OCI-LY3 (cell line): ENCODE measurements at regions not wholly inside any gene's neighbourhood (a gene's known extent, or its start where the extent isn't known, plus 50 kb on each side); places are given as distances from the start of the nearest gene placed in this dataset.
A peak's percentile ranks its signal among the peaks of the same experiment; 100 is the strongest.

ENCODE experiments used
- H2AFZ ChIP-seq: fragments of 200-600, 300-600 bp; shearing (Covaris generic); 2 replicates; pipeline ENCODE4 v1.6.0; 2014; ENCODE audit warnings: antibody characterized with exemption, low read depth, low read length
- H3K27ac ChIP-seq: fragments of 200-600, 300-600 bp; sonication (generic); 2 replicates; pipeline ENCODE4 v1.5.1; 2014; ENCODE audit warnings: mild to moderate bottlenecking, low read length, moderate library complexity, mixed read lengths
- H3K27me3 ChIP-seq: fragments of 200-600, 300-600 bp; sonication (generic); 2 replicates; pipeline ENCODE4 v1.6.1; 2014; ENCODE audit warnings: low read depth, low read length, mixed read lengths
- H3K36me3 ChIP-seq: fragments of 200-600, 300-600 bp; sonication (generic); replicated peaks from 2 replicates; pipeline ENCODE3; 2014; ENCODE audit warnings: low read depth, low read length, mixed read lengths
- H3K4me1 ChIP-seq: fragments of 300-600, 200-600 bp; sonication (generic); 2 replicates; pipeline ENCODE4 v1.6.1; 2014; ENCODE audit warnings: low read length, mixed read lengths
- H3K4me2 ChIP-seq: fragments of 200-600, 300-600 bp; sonication (generic); 2 replicates; pipeline ENCODE4 v1.6.1; 2014; ENCODE audit warnings: low read length, mixed read lengths
- H3K4me3 ChIP-seq: fragments of 300-600, 200-600 bp; sonication (generic); 2 replicates; pipeline ENCODE4 v1.5.1; 2014; ENCODE audit warnings: antibody characterized with exemption, mild to moderate bottlenecking, low read length, moderate library complexity
- H3K79me2 ChIP-seq: fragments of 300-600, 200-600 bp; shearing (Covaris generic); 2 replicates; pipeline ENCODE4 v1.6.1; 2014; ENCODE audit warnings: mild to moderate bottlenecking, low read length, mixed read lengths
- H3K9ac ChIP-seq: fragments of 300-600, 200-600 bp; shearing (Covaris generic); 2 replicates; pipeline ENCODE4 v1.6.0; 2014; ENCODE audit warnings: mild to moderate bottlenecking, low read length, moderate library complexity
- H3K9me3 ChIP-seq: fragments of 200-600, 300-600 bp; shearing (Covaris generic); 2 replicates; pipeline ENCODE4 v1.6.1; 2014; ENCODE audit warnings: low read length, mixed read lengths; ENCODE audit not compliant: insufficient read depth
- H4K20me1 ChIP-seq: fragments of 200-600, 300-600 bp; sonication (generic); 2 replicates; pipeline ENCODE4 v1.6.1; 2016; ENCODE audit warnings: low read length, mixed read lengths; ENCODE audit not compliant: insufficient read depth
- CTCF ChIP-seq: fragments of 200-600, 300-600 bp; sonication (generic); IDR thresholded peaks from 2 replicates; pipeline ENCODE4 v1.5.1; 2014; ENCODE audit warnings: antibody characterized with exemption, low read length, low read depth
- EZH2phosphoT487 ChIP-seq: fragments of 200-600 bp; shearing (Covaris generic); IDR thresholded peaks from 2 replicates; pipeline ENCODE4 v1.6.1; 2018; ENCODE audit warnings: antibody characterized with exemption, mixed run types, low read depth

GRCh38 chr2:180202467-180202951 is 195.4 kb upstream of the CWC22 start:
- Histone ChIP-seq H3K79me2 (no peaks in the 10 kb centered on the region), H3K4me1 (no peaks in the 10 kb centered on the region), H2AFZ (no peak overlapping the region), H3K4me2 (no peak overlapping the region), H3K4me3 (no peak overlapping the region), H4K20me1 (no peaks in the 10 kb centered on the region), H3K9ac (no peak overlapping the region), H3K9me3 (no peaks in the 10 kb centered on the region), H3K27me3 (no peaks in the 10 kb centered on the region), H3K27ac (no peak overlapping the region), H3K36me3 (no peaks in the 10 kb centered on the region)
- TF ChIP-seq EZH2phosphoT487 = no peak
- no peak for TF ChIP-seq CTCF

- Histone ChIP-seq H3K27ac (no peak overlapping the region), H3K36me3 (no peaks in the 10 kb centered on the region), H3K4me2 (peak overlapping the region; percentile 15; the same call in 1 of the 2 replicates), H3K4me3 (no peak overlapping the region), H3K9ac (no peak overlapping the region), H3K9me3 (no peaks in the 10 kb centered on the region), H4K20me1 (no peaks in the 10 kb centered on the region), H3K4me1 (0 out of 2 replicates have a peak, but pooled peaks cover 3% of the 10 kb centered on the region), H2AFZ (peak overlapping the region; percentile 64; the same call in 1 of the 2 replicates), H3K79me2 (no peaks in the 10 kb centered on the region), H3K27me3 (no peaks in the 10 kb centered on the region)
- TF ChIP-seq EZH2phosphoT487 (no peak), CTCF (no peak)
These were observed 189.4 kb upstream of the CWC22 start for GRCh38 chr2:180196419-180196977.

- Histone ChIP-seq H2AFZ (no peak overlapping the region), H3K4me3 (no peak overlapping the region), H3K36me3 (no peaks in the 10 kb centered on the region), H3K9me3 (no peaks in the 10 kb centered on the region), H3K79me2 (no peaks in the 10 kb centered on the region), H3K9ac (no peak overlapping the region), H4K20me1 (no peaks in the 10 kb centered on the region), H3K27me3 (no peaks in the 10 kb centered on the region), H3K4me2 (no peak overlapping the region), H3K27ac (no peak overlapping the region), H3K4me1 (0 out of 2 replicates have a peak, but pooled peaks cover 3% of the 10 kb centered on the region)
- TF ChIP-seq CTCF (no peak), EZH2phosphoT487 (no peak)
These were observed 188.8 kb upstream of the CWC22 start for GRCh38 chr2:180195847-180196246.

GRCh38 chr2:180191432-180192124 is 184.5 kb upstream of the CWC22 start:
- Histone ChIP-seq H3K9me3 (no peaks in the 10 kb centered on the region), H3K4me1 (0 out of 2 replicates have a peak, but pooled peaks cover 3% of the 10 kb centered on the region), H3K79me2 (no peaks in the 10 kb centered on the region), H3K27me3 (no peaks in the 10 kb centered on the region), H3K4me3 (no peak overlapping the region), H4K20me1 (no peaks in the 10 kb centered on the region), H3K9ac (no peak overlapping the region), H2AFZ (no peak overlapping the region), H3K4me2 (no peak overlapping the region), H3K27ac (no peak overlapping the region), H3K36me3 (no peaks in the 10 kb centered on the region)
- no peak for TF ChIP-seq EZH2phosphoT487
- no peak for TF ChIP-seq CTCF
